GM19372 (cell line): ENCODE measurements at regions not wholly inside any gene's neighbourhood (a gene's known extent, or its start where the extent isn't known, plus 50 kb on each side); places are given as distances from the start of the nearest gene placed in this dataset.
"Not testable (repeated sequence)": the region's sequence is repeated elsewhere in the genome, so short reads cannot be mapped to it uniquely, and the experiment has no call there.

Experiments used
- ATAC-seq: cut with Tn5 transposase; IDR thresholded peaks from one replicate; pipeline ENCODE4 v1.9.1; 2021; ENCODE audit warnings: mild to moderate bottlenecking, low read depth, moderate library complexity; ENCODE audit not compliant: unreplicated experiment

GRCh38 chr13:33409673-33410510 is 124.3 kb upstream of the STARD13 start:
- no peak for ATAC-seq

- ATAC-seq: no peak
Observed at GRCh38 chr13:33410619-33411018, 125.1 kb upstream of the STARD13 start.

GRCh38 chr13:33411312-33411711 is 125.8 kb upstream of the STARD13 start:
- ATAC-seq: no peak

GRCh38 chr13:33415822-33416221 is 130.3 kb upstream of the STARD13 start:
- ATAC-seq: no peak

- ATAC-seq: not testable (repeated sequence)
Observed at GRCh38 chr13:33418224-33418953, 132.8 kb upstream of the STARD13 start.

GRCh38 chr13:33420117-33420516 is 134.6 kb upstream of the STARD13 start:
- ATAC-seq: not testable (repeated sequence)

GRCh38 chr13:33426131-33426530 is 140.6 kb upstream of the STARD13 start:
- no peak for ATAC-seq

GRCh38 chr13:33433316-33433715 is 147.8 kb upstream of the STARD13 start:
- no peak for ATAC-seq

- no peak for ATAC-seq
Observed at GRCh38 chr13:33434676-33435075, 149.1 kb upstream of the STARD13 start.

- no peak for ATAC-seq
Observed at GRCh38 chr13:33435207-33435606, 149.7 kb upstream of the STARD13 start.

GRCh38 chr13:33438918-33439317 is 153.4 kb upstream of the STARD13 start:
- no peak for ATAC-seq

- ATAC-seq: no peak
Observed at GRCh38 chr13:33441015-33441414, 155.5 kb upstream of the STARD13 start.

- no peak for ATAC-seq
Observed at GRCh38 chr13:33445024-33445423, 159.5 kb upstream of the STARD13 start.

GRCh38 chr13:33445476-33445875 is 159.9 kb upstream of the STARD13 start:
- ATAC-seq: no peak

GRCh38 chr13:33446821-33447725 is 161.5 kb upstream of the STARD13 start:
- no peak for ATAC-seq

GRCh38 chr13:33448889-33449288 is 163.3 kb upstream of the STARD13 start:
- no peak for ATAC-seq

- no peak for ATAC-seq
Observed at GRCh38 chr13:33450956-33451709, 165.6 kb upstream of the STARD13 start.

GRCh38 chr13:33452873-33453517 is 167.4 kb upstream of the STARD13 start:
- no peak for ATAC-seq

- no peak for ATAC-seq
Observed at GRCh38 chr13:33453936-33454335, 168.4 kb upstream of the STARD13 start.
